MM.1S (cell line): ENCODE measurements at regions not wholly inside any gene's neighbourhood (a gene's known extent, or its start where the extent isn't known, plus 50 kb on each side); places are given as distances from the start of the nearest gene placed in this dataset.
"Not testable (repeated sequence)": the region's sequence is repeated elsewhere in the genome, so short reads cannot be mapped to it uniquely, and the experiment has no call there.

Experiments used
- DNase-seq: peaks from one replicate; pipeline ENCODE4 v3.0.0-alpha.2; 2015
- H2AFZ ChIP-seq: fragments of 300-600 bp; sonication (generic); 2 replicates; pipeline ENCODE4 v1.6.0; 2016; ENCODE audit warnings: antibody characterized with exemption, low read length
- H3F3A ChIP-seq: fragments of 300-600 bp; sonication (generic); 2 replicates; pipeline ENCODE4 v1.6.1; 2016; ENCODE audit warnings: mild to moderate bottlenecking, antibody characterized with exemption, low read length, moderate library complexity, mixed read lengths; ENCODE audit not compliant: insufficient read depth
- H3K27ac ChIP-seq: fragments of 300-600 bp; sonication (generic); 2 replicates; pipeline ENCODE4 v1.5.1; 2016; ENCODE audit warnings: mild to moderate bottlenecking, low read length
- H3K27me3 ChIP-seq: fragments of 300-600 bp; sonication (generic); replicated peaks from 2 replicates; pipeline ENCODE4 v1.6.0; 2016; ENCODE audit warnings: low read length; ENCODE audit not compliant: insufficient read depth
- H3K36me3 ChIP-seq: fragments of 300-600 bp; sonication (generic); replicated peaks from 2 replicates; pipeline ENCODE4 v1.6.1; 2016; ENCODE audit warnings: mild to moderate bottlenecking, low read length, mixed read lengths; ENCODE audit not compliant: insufficient read depth
- H3K4me1 ChIP-seq: fragments of 300-600 bp; sonication (generic); 2 replicates; pipeline ENCODE4 v1.6.1; 2016; ENCODE audit warnings: low read length, mixed read lengths
- H3K4me2 ChIP-seq: fragments of 300-600 bp; sonication (generic); 2 replicates; pipeline ENCODE4 v1.6.0; 2016; ENCODE audit warnings: low read depth, low read length
- H3K4me3 ChIP-seq: fragments of 300-600 bp; sonication (generic); 2 replicates; pipeline ENCODE4 v1.5.1; 2016; ENCODE audit warnings: low read length, mixed read lengths
- H3K79me2 ChIP-seq: fragments of 300-600 bp; sonication (generic); 2 replicates; pipeline ENCODE4 v1.6.1; 2016; ENCODE audit warnings: mixed run types, low read length, mixed read lengths
- H3K9ac ChIP-seq: fragments of 300-600 bp; sonication (generic); 2 replicates; pipeline ENCODE4 v1.6.1; 2016; ENCODE audit warnings: low read length, mixed read lengths
- H3K9me2 ChIP-seq: fragments of 300-600 bp; sonication (generic); replicated peaks from 2 replicates; pipeline ENCODE4 v1.6.1; 2016; ENCODE audit warnings: mild to moderate bottlenecking, low read length, mixed read lengths; ENCODE audit not compliant: insufficient read depth
- H3K9me3 ChIP-seq: fragments of 300-600 bp; sonication (generic); replicated peaks from 2 replicates; pipeline ENCODE4 v1.6.1; 2016; ENCODE audit warnings: mild to moderate bottlenecking, low read length, mixed read lengths; ENCODE audit not compliant: insufficient read depth
- H4K20me1 ChIP-seq: fragments of 300-600 bp; sonication (generic); 2 replicates; pipeline ENCODE4 v1.6.1; 2016; ENCODE audit warnings: mild to moderate bottlenecking, low read length, moderate library complexity, mixed read lengths; ENCODE audit not compliant: insufficient read depth
- EZH2 ChIP-seq: fragments of 300-600 bp; sonication (generic); optimal IDR thresholded peaks from 2 replicates; pipeline ENCODE3; 2017; ENCODE audit warnings: low read depth, mild to moderate bottlenecking, antibody characterized with exemption, low read length, mixed read lengths
- EZH2phosphoT487 ChIP-seq: fragments of 300-600 bp; sonication (generic); IDR thresholded peaks from 2 replicates; pipeline ENCODE4 v1.6.1; 2018; ENCODE audit warnings: antibody characterized with exemption, low read length
- TF ChIP-seq, protein P1 (sequence below): fragments of 300-600 bp; sonication (generic); IDR thresholded peaks from 2 replicates; pipeline ENCODE4 v1.5.1; 2016; ENCODE audit warnings: antibody characterized with exemption, low read length, mixed read lengths

DNA sequence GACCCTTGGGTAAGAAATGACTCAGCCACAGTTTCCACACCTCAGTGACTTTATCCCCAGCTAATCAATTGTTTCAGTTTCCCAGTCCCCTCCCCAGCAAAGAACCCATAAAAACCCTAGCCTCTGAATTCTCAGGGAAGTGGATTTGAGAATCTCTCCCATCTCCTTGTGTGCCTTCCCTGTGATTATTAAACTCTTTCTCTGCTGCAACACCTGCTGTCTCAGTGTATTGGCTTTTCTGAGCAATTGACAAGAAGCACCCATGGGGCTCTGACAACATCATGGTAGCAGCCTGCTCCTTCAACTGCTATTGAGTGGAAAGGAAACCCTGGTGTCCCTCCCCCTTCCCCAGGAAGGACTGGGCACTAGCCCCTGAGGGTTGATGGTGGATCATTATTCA, 73.7 kb downstream of the UQCRFS1 start:
- DNase-seq, result no peak
- no peaks in the 10 kb centered on the region for H3K9me3 ChIP-seq

DNA sequence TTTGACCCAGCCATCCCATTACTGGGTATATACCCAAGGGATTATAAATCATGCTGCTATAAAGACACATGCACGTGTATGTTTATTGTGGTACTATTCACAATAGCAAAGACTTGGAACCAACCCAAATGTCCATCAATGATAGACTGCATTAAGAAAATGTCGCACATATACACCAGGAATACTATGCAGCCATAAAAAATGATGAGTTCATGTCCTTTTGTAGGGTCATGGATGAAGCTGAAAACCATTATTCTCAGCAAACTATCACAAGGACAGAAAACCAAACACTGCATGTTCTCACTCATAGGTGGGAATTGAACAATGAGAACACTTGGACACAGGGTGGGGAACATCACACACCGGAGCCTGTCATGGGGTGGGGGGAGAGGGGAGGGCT, 74.7 kb downstream of the UQCRFS1 start:
- not testable (repeated sequence) for H3F3A ChIP-seq, H3K27ac ChIP-seq, H3K9ac ChIP-seq, H3K4me2 ChIP-seq, H3K36me3 ChIP-seq, H2AFZ ChIP-seq, H3K9me2 ChIP-seq, H4K20me1 ChIP-seq, DNase-seq, H3K79me2 ChIP-seq, H3K4me3 ChIP-seq, H3K4me1 ChIP-seq, H3K9me3 ChIP-seq, H3K27me3 ChIP-seq

More for the DNA sequence above, 73.7 kb downstream of the UQCRFS1 start:
- H3K9ac ChIP-seq, result no peak overlapping the region
- no peak overlapping the region for H3K27ac ChIP-seq
- H3K9me2 ChIP-seq, result no peaks in the 10 kb centered on the region
- H3K4me3 ChIP-seq, result no peak overlapping the region
- no peak overlapping the region for H3K4me2 ChIP-seq
- no peaks in the 10 kb centered on the region for H3K4me1 ChIP-seq
- H3K79me2 ChIP-seq, result no peaks in the 10 kb centered on the region
- no peaks in the 10 kb centered on the region for H3K36me3 ChIP-seq
- no peaks in the 10 kb centered on the region for H3K27me3 ChIP-seq
- H4K20me1 ChIP-seq, result no peaks in the 10 kb centered on the region
- H2AFZ ChIP-seq, result no peak overlapping the region
- no peaks in the 10 kb centered on the region for H3F3A ChIP-seq
- TF ChIP-seq EZH2phosphoT487 (no peak), EZH2 (no peak)
- TF ChIP-seq, protein P1, sequence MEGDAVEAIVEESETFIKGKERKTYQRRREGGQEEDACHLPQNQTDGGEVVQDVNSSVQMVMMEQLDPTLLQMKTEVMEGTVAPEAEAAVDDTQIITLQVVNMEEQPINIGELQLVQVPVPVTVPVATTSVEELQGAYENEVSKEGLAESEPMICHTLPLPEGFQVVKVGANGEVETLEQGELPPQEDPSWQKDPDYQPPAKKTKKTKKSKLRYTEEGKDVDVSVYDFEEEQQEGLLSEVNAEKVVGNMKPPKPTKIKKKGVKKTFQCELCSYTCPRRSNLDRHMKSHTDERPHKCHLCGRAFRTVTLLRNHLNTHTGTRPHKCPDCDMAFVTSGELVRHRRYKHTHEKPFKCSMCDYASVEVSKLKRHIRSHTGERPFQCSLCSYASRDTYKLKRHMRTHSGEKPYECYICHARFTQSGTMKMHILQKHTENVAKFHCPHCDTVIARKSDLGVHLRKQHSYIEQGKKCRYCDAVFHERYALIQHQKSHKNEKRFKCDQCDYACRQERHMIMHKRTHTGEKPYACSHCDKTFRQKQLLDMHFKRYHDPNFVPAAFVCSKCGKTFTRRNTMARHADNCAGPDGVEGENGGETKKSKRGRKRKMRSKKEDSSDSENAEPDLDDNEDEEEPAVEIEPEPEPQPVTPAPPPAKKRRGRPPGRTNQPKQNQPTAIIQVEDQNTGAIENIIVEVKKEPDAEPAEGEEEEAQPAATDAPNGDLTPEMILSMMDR, result no peak

- H3F3A ChIP-seq, result no peaks in the 10 kb centered on the region
- no peak overlapping the region for H3K4me3 ChIP-seq
- no peak overlapping the region for H3K4me2 ChIP-seq
- H3K9ac ChIP-seq, result no peak overlapping the region
- no peaks in the 10 kb centered on the region for H3K79me2 ChIP-seq
- no peaks in the 10 kb centered on the region for H3K36me3 ChIP-seq
- no peak for DNase-seq
- H3K9me2 ChIP-seq, result no peaks in the 10 kb centered on the region
- no peaks in the 10 kb centered on the region for H4K20me1 ChIP-seq
- TF ChIP-seq EZH2phosphoT487 (no peak), EZH2 (no peak)
- TF ChIP-seq, protein P1, result no peak
- H3K27ac ChIP-seq, result no peak overlapping the region
- no peaks in the 10 kb centered on the region for H3K4me1 ChIP-seq
- no peaks in the 10 kb centered on the region for H3K9me3 ChIP-seq
- no peaks in the 10 kb centered on the region; the same call in 1 of the 2 replicates for H3K27me3 ChIP-seq
- H2AFZ ChIP-seq, result no peak overlapping the region
These were observed 81.5 kb downstream of the UQCRFS1 start for GRCh38 chr19:29131456-29131855.

DNA sequence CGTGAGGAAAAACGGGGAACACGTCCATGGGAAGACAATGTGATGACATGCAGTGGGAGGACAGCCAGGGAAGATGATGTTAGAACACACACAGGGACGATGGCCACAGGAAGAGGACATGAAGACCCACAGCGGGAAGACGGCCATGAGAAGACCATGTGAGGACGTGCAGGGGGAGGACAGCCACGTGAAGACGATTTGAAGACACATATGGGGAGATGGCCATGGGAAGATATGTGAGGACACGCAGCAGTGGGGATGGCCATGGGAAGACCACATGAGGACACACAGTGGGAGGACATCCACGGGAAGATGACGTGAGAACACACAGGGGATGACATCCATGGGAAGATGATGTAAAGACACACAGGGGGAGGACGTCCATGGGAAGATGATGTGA, 83.8 kb downstream of the UQCRFS1 start:
- Histone ChIP-seq H3K27me3 (no peaks in the 10 kb centered on the region; the same call in 1 of the 2 replicates), H3K79me2 (no peaks in the 10 kb centered on the region)
- TF ChIP-seq EZH2phosphoT487 (no peak), EZH2 (no peak)
- TF ChIP-seq, protein P1, result no peak

More for the DNA sequence above, 83.8 kb downstream of the UQCRFS1 start:
- Histone ChIP-seq H3K27ac (no peak overlapping the region), H3K9ac (no peak overlapping the region), H3K36me3 (no peaks in the 10 kb centered on the region), H2AFZ (no peak overlapping the region), H4K20me1 (no peaks in the 10 kb centered on the region), H3K4me3 (no peak overlapping the region), H3K9me2 (no peaks in the 10 kb centered on the region), H3F3A (no peaks in the 10 kb centered on the region), H3K4me2 (no peak overlapping the region), H3K9me3 (no peaks in the 10 kb centered on the region), H3K4me1 (no peaks in the 10 kb centered on the region)
- DNase-seq, result no peak
